Lung (tissue), 11 donors: ENCODE measurements at regions not wholly inside any gene's neighbourhood (a gene's known extent, or its start where the extent isn't known, plus 50 kb on each side); places are given as distances from the start of the nearest gene placed in this dataset.
A peak's percentile ranks its signal among the peaks of the same experiment; 100 is the strongest.

Experiments
- ATAC-seq: fragments of 200-7000 bp; cut with Tn5 transposase; one replicate; pipeline ENCODE4 v1.9.1; 2020; ENCODE audit warnings: moderate number of reproducible peaks; ENCODE audit not compliant: insufficient read depth, low FRiP score
- DNase-seq, 3 donors: peaks; one replicate each; pipeline ENCODE4 v3.0.0-alpha.2; 2013 to 2017
- H3K27ac ChIP-seq, 2 donors: one replicate each; pipeline ENCODE4 v1.5.1; 2013; ENCODE audit warnings: mild to moderate bottlenecking in 2 of 2, moderate library complexity in 2 of 2, control low read depth in 1 of 2, inconsistent platforms in 1 of 2, low read depth in 1 of 2, low read length in 1 of 2
- H3K27me3 ChIP-seq, 3 donors: one replicate each; pipeline ENCODE4 v1.5.1; 2013; ENCODE audit warnings: low read length in 2 of 3; ENCODE audit not compliant: control insufficient read depth in 3 of 3, insufficient read depth in 3 of 3
- H3K36me3 ChIP-seq, 4 donors: one replicate each; pipeline ENCODE4 v1.5.1; 2013; ENCODE audit warnings: low read length in 4 of 4, mild to moderate bottlenecking in 1 of 4, moderate library complexity in 1 of 4; ENCODE audit not compliant: control insufficient read depth in 4 of 4, insufficient read depth in 4 of 4
- H3K4me1 ChIP-seq, 5 donors: one replicate each; pipeline ENCODE4 v1.5.1; 2013; ENCODE audit warnings: low read length in 5 of 5, mild to moderate bottlenecking in 2 of 5, moderate library complexity in 1 of 5; ENCODE audit not compliant: control insufficient read depth in 5 of 5, insufficient read depth in 5 of 5
- H3K4me3 ChIP-seq: one replicate; pipeline ENCODE4 v1.5.1; 2013; ENCODE audit warnings: mild to moderate bottlenecking, control low read depth, moderate library complexity
- H3K9ac ChIP-seq, 2 donors: one replicate each; pipeline ENCODE4 v1.5.1; 2013; ENCODE audit warnings: low read length in 2 of 2, control low read depth in 1 of 2; ENCODE audit not compliant: insufficient read depth in 1 of 2
- H3K9me3 ChIP-seq, 4 donors: one replicate each; pipeline ENCODE4 v1.5.1; 2013; ENCODE audit warnings: low read length in 3 of 4, mild to moderate bottlenecking in 1 of 4, moderate library complexity in 1 of 4; ENCODE audit not compliant: control insufficient read depth in 4 of 4, insufficient read depth in 3 of 4
- WGBS, 2 donors: extraction: QIAGEN DNeasy Blood & Tissue Kit; methylation state at CpG; one replicate each; pipeline ENCODE4 v1.1.7; 2013; 5-methylcytosine and 5-hydroxymethylcytosine counted together
- TF ChIP-seq, protein P1 (sequence below): IDR thresholded peaks from 2 replicates; pipeline ENCODE4 v1.5.1; 2012; ENCODE audit warnings: mild to moderate bottlenecking; ENCODE audit errors: control extremely low read depth, extremely low read depth
- donor health status: control.
- donor health status: control.
- donor health status: Bipolar disorder and iron deficiency.
- donor health status: healthy.
- donor health status: DM: yes; HTN: yes; CAD: no.

DNA sequence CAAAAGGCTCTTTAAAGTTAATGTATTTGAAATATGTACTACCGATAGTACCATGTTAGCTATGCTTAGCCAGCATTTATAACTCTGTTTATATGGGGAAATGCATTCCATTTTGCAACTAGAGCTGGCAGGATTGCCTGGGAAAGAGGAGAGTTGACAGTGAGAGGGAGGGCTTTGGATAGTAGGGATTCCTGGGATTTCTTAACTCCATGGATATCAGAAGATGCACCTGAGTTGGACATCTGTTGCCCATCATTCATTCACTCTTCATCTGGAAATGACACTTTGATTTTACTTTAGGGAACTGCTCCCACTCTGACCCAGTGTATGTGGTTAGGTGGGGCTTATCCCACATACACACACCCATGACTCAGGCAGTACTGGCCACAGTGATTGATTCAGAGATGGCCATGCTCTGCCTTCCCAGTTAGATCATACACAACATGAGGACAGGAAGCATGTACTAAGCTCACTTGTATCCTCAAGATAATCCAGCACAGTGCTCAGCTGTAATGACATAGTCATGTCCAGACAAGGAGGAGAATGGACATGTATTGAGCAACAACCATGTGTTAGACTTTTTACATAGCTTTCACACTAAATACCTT is 248.8 kb downstream of the MREG start:
- ATAC-seq = peak; percentile 63

DNA sequence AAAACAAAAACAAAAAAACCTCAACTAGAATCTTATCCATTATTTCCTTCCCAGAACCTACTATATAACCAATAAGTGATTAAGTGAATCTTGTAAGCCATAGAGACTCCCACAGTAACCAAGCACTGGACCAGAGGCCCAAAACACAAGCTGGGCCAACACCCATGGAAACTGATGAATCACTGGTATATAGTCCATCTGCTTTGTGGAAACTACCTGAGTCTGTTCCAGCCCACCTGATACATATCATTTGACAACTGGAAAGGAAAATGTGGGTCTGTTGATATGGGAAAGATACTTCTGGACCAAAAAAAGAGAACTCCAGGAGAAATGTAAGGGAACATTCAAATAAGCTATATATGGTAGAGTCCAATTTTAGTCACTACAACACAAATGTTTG is 252.8 kb downstream of the MREG start:
- no peak for ATAC-seq
- TF ChIP-seq, protein P1, sequence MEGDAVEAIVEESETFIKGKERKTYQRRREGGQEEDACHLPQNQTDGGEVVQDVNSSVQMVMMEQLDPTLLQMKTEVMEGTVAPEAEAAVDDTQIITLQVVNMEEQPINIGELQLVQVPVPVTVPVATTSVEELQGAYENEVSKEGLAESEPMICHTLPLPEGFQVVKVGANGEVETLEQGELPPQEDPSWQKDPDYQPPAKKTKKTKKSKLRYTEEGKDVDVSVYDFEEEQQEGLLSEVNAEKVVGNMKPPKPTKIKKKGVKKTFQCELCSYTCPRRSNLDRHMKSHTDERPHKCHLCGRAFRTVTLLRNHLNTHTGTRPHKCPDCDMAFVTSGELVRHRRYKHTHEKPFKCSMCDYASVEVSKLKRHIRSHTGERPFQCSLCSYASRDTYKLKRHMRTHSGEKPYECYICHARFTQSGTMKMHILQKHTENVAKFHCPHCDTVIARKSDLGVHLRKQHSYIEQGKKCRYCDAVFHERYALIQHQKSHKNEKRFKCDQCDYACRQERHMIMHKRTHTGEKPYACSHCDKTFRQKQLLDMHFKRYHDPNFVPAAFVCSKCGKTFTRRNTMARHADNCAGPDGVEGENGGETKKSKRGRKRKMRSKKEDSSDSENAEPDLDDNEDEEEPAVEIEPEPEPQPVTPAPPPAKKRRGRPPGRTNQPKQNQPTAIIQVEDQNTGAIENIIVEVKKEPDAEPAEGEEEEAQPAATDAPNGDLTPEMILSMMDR = no peak
- H3K27ac ChIP-seq = no peak overlapping the region

More for the DNA sequence above, 248.8 kb downstream of the MREG start:
- Histone ChIP-seq H3K4me1 (peaks cover 0 to 29% (median 2%) of the 10 kb centered on the region in 5 donors), H3K9ac (no peak overlapping the region), H3K27me3 (no peaks in the 10 kb centered on the region), H3K36me3 (no peaks in the 10 kb centered on the region), H3K4me3 (no peak overlapping the region), H3K27ac (no peak overlapping the region), H3K9me3 (peaks cover 0 to 5% (median 2%) of the 10 kb centered on the region in 4 donors)
- DNase-seq = peak in 2 of 3 donors; percentile 54 to 69
- TF ChIP-seq, protein P1 = no peak
- WGBS, 2 donors = 70 to 83% methylated on average over 1 of the region's 1 CpG

DNA sequence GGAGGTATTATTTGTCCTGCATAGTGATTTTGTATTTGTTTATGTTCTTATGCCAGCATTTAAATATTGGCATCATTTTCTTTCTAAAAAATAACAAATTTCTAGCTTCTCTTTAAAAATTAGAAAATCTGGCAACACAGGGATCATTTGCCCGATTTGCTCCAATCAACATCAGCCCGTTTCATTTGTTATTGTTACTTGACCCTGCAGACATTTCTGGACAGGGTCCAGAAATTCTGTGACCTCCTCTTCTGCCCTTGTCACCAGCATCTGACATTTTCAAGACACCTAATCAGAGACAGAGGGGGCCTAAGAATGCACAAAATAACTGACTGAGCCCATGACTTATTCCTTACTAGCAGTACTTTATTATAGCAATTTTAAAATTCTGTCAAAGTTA is 253.3 kb downstream of the MREG start:
- Histone ChIP-seq H3K4me1 (peaks cover 0 to 42% (median 2%) of the 10 kb centered on the region in 5 donors), H3K36me3 (no peaks in the 10 kb centered on the region), H3K27me3 (no peaks in the 10 kb centered on the region), H3K27ac (no peak overlapping the region), H3K9me3 (peaks cover 0 to 2% (median 0%) of the 10 kb centered on the region in 4 donors), H3K9ac (no peak overlapping the region), H3K4me3 (no peak overlapping the region)
- DNase-seq (peak; percentile 71 to 93 (median 90)), ATAC-seq (no peak)
- TF ChIP-seq, protein P1 = no peak
- 70 to 74% methylated on average over 2 of the region's 2 CpGs for WGBS, 2 donors

More for the DNA sequence above, 252.8 kb downstream of the MREG start:
- Histone ChIP-seq H3K36me3 (no peaks in the 10 kb centered on the region), H3K27me3 (no peaks in the 10 kb centered on the region), H3K4me1 (peaks cover 0 to 42% (median 2%) of the 10 kb centered on the region in 5 donors), H3K9ac (no peak overlapping the region), H3K9me3 (peaks cover 0 to 2% (median 0%) of the 10 kb centered on the region in 4 donors), H3K4me3 (no peak overlapping the region)
- DNase-seq = peak in 2 of 3 donors; percentile 26 to 61

DNA sequence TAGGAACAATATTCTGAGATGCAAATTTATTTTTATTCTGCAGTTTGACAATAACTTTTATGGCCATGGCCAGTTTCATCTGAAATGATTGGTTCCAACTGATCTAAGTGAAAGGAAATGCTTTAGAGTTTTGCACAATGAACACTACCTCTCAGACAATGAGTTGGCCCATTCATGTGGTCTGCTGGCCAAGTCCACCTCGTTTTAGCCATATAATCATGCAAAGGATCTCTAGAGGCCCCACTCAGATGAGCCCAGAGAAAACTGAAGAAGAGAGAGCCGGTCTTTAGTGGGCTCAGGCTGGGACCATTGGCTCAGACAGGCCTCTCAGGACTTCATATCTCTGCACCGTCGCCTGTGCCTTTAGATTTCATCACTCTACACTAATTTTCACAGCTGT is 254.7 kb downstream of the MREG start:
- DNase-seq = no peak

More for the DNA sequence above, 254.7 kb downstream of the MREG start:
- TF ChIP-seq, protein P1 = no peak
- Histone ChIP-seq H3K36me3 (no peaks in the 10 kb centered on the region), H3K27me3 (no peaks in the 10 kb centered on the region), H3K27ac (no peak overlapping the region), H3K9me3 (no peaks in the 10 kb centered on the region), H3K9ac (no peak overlapping the region), H3K4me1 (peaks cover 0 to 32% (median 2%) of the 10 kb centered on the region in 5 donors), H3K4me3 (no peak overlapping the region)
- no peak for ATAC-seq
- WGBS, 2 donors = 82 to 84% methylated on average over 4 of the region's 4 CpGs
